ENCODE measurements at regions not wholly inside any gene's neighbourhood (a gene's known extent, or its start where the extent isn't known, plus 50 kb on each side); places are given as distances from the start of the nearest gene placed in this dataset.

DNA sequence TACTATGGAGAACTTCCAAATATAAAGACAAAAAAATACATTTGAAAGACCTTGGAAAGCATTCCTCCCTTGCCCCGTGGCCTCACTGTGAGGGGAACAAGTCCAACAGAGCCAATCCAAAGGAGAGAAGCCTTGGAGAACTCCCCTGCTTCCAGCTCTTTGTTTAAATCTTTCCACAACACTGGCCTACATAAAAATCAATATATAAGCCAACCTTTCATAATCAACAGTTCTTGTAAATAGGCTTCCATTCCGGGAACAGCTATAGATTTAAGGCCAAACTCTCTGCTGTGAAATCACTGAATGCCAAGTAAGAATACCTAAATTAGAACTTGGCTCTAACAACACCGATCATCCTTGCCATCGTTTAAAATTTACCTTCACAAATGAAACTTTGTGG, 242.1 kb downstream of the HACE1 start:
- DNase-seq (ENCODE audit: low read depth in 3 of 3), result no peak

DNA sequence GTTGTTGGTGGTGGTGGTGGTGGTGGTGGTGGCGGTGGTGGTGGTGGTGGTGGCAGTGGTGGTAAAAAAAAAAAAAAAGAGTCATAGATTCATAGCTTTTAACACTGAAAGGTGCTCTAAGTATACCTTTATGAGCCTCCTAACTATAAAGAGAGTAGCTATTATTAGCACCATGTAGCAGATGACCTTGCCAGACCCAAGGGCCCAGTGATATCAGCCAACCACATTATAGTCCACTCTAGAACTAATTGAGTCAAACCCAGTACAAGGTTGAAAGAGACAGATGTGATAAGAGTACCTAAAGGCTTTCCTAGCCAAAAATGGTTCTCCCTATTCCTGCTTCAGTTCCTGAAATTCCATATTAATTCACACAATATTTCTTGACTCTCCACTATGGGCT, 245.3 kb downstream of the HACE1 start:
- DNase-seq (ENCODE audit: low read depth in 3 of 3), result no peak

DNA sequence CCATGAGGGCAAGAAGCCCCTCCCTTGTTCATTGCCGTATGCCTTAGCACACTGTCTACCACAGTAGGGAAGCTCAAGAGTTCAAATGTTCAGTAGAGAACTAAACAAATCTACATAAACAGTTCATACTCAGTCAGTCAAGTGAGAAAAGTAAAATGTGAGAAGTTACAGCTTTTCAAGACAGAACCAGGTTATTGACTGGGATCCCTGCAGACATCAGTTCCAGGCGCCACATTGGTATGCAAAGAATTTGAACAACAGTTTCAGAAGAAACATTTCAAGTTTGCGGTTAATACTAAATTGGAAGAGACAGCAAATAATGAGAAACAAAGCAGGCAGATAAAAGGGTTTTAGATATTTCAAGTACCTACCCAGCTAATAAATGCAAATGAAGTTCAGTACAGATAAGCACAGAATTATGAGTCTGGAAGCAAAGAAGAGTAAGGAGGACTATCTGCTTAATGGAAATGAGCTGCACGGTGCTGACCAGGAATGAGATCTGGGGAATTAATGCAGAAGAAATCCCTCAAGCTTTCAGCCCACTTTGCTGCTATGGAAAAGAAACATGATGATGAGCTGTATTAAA, 246.2 kb downstream of the HACE1 start:
- no peak for DNase-seq (ENCODE audit: low read depth in 3 of 3)

DNA sequence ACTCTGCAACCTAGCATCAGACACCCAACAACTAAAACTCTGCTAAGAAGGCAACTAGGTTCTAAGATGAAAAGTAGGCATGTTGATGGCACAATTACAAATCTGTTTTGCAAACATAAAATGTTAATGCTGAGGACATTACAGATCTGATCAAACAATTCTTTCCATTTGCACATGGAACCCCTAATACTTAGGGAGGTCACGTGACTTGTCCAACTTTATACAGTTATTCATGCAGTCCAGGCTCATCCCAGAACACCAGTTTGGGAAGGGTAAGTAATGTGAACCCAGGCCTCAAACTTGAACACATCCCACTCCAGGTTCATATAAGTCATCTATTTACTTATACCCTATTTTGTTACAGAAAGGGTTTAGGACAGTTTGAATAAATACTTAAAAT, 247.2 kb downstream of the HACE1 start:
- DNase-seq (ENCODE audit: low read depth in 3 of 3), result no peak

DNA sequence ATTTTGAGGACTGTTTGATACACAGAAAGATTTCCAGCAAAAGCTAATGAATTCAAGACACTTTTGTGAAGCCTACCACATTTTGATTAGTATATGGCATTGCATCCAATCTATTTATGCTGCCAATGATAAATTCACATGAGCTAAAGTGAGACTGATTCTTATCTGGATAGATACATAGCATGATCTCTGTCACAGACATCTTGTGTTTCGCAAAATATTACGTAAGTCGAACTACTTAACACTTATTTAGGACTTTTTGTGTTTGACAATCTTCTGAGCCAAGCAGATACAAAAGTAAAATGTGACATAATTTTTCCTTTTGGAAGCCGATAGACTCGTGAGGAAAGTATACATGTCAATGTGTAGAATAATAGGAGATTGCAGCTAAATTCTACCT, 251.6 kb downstream of the HACE1 start:
- DNase-seq (ENCODE audit: low read depth in 3 of 3), result no peak

DNA sequence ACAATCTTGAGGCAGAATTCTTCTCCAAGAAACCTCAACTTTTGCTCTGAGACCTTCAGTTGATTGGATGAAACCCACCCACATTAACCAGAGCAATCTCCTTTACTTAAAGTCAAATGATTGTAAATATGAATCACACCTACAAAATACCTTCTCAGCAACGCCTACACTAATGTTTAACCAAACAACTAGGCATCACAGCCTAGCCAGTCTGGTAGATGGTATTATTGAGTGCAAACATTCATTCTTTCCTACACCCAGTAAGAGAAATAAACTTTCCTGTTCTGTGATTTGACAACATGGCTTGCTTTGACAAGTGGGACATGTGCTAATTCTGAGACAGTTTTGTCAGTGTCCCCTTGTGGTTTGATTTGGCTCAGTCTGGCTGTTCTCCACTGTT, 252.2 kb downstream of the HACE1 start:
- DNase-seq (ENCODE audit: low read depth in 3 of 3), result no peak

DNA sequence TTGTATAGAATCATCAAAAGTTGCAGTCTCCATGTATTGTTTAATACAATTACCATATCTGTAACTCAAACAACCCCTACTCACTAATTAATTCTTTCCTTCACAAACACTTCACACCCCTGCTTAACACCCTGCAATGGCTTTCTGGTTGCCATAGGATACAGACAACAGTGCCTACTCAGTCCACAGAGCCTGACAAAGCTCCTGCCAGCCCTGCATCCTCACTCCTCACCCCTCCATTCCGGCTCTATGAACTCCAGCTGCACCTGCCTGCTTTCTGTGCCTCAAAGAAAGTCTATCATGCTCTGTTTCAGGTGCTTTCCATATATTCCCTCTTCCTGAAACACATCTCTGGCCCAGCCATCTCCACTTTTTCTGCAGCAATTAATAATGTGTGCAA, 253.4 kb downstream of the HACE1 start:
- no peak for DNase-seq (ENCODE audit: low read depth in 3 of 3)

DNA sequence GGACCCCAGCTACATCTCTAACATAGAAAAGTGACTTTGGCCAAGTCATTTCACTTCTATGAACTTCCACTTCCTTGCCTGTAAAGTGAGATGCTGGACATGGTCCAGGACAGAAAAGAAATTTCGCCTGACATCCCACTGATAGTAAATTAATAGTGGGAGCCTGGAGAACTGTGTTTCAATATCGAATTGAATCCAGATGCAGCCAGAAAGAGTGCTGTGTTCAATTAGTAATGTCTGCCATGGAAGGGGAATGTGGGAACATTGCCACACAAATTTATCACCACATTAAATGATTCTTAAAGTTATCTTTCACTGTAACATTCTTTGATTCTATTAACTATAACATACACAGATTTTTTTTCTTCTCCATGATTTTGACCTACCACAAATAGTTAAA, 255.0 kb downstream of the HACE1 start:
- no peak for DNase-seq (ENCODE audit: low read depth in 3 of 3)

DNA sequence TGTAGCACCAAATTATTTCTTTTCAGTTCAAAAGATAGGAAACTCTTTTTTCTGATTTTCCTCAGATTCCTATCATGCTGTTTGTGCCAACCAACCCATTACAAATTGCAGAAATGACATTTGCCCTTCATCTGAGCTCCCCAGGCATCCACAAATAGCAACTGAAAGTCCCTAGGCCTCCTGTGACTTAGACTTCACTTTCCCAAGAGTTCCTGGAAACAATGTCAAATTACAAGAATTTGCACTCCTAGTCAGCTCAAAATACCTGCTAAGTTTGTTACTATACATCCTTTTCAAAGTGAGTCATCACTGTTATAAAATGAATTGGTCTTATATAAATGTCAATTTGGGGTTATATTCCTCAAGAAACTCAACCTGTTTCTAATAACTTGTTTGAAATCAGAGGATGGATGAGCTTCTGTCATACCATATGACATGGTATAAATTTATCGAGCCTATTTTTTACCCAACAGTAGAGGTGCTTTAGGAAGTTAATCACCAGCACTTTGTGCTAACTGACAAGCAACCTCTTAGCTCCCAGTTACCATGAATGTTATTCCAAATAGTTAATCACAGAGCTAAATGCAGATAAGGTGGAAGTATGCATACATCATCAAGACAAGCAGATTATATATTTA, 256.5 kb downstream of the HACE1 start:
- no peak for DNase-seq (ENCODE audit: low read depth in 3 of 3)

DNA sequence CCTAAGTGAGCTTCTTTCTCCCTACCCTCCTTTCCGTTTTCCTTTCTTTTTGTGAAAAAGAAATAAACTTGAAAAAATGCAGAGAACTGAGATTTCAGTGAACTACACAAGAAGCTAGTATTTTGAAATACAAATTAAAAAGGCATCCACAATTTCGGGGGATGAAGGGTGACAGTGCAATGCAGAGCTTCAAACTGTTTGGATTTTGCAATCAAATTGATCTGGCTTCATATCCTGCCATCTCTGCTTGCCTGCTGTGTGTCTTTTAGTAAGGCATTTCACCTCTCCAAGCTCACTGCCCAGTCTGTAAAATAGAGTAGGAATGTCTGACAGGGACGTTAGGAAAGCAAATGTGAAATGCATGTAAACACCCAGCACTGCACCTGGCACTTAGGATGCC, 258.0 kb downstream of the HACE1 start:
- no peak for DNase-seq (ENCODE audit: low read depth in 3 of 3)

DNA sequence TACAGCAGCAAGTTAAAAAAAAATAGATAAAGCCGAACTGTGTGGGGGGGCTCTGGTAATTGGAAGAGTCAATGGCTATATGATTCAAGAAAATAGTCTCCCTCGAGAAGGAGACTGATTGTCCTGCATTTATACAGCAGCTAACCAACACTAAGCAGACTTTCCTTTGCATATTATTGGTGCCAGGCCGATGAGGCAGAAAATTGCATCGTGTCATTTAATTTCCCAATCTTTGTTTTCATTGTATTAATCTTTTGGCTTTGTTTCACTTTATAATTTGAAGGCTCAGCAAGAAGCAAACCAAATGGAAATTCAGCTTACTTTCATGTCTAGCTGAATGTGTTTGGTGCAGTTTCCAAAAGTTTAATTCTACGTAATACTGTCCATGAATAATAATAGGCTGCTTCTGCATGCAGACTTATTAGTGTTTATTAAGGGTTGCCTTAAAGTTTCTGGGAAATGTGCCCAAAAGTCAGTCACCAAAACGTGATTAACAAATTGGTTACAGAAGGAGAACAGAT, 258.5 kb downstream of the HACE1 start:
- DNase-seq (ENCODE audit: low read depth in 3 of 3), result no peak

DNA sequence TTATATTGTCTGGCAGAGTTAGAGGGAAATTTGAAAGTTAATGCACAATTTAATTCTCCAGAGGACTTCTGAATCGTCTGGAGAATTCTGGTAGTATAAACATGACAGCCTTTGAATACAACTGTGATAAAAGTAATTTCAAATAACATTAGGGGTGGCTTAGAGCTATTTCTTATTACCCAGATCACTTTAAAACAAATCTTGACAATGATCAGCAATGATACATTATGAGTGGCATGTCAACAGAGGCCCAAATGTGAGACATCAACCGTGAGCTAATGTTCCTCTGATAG, 259.1 kb downstream of the HACE1 start:
- no peak for DNase-seq (ENCODE audit: low read depth in 3 of 3)

DNA sequence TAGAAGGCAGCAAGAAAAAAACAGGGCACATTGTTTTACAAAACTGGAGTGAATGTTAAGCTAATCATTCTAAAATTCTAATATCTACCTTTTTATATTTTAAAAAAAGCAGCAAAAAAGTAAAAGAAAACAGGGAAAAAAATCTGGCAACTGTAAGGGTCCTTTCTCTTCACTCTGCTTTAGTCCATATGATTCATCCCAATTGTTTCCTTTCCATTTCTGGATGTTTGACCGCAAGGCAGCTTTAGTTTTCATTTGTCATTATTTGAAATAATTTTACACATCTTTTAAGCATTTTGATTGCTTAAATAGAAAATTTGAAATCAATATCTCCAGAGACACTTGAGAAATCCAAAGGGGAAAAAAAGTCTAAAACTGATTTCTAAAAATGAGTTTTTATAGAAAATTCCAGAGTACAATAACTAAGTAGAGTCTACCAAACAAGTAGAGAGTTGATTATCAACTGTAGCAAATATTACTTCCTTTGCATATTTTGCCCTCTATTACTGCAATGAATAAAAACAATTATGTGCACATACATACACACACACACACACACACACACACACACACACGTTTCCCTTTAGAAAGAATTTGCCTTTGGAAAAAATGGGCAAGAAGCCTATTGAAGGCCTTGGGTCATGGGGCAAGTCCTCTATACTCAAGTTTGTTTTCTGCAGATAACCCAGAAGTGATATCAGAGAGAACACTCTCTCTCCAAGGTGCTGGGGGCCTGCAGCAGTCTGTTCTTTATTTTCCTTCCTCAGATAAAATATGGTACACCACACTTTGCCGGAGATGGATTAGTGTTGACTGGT, 259.7 kb downstream of the HACE1 start:
- no peak for DNase-seq (ENCODE audit: low read depth in 3 of 3)

DNA sequence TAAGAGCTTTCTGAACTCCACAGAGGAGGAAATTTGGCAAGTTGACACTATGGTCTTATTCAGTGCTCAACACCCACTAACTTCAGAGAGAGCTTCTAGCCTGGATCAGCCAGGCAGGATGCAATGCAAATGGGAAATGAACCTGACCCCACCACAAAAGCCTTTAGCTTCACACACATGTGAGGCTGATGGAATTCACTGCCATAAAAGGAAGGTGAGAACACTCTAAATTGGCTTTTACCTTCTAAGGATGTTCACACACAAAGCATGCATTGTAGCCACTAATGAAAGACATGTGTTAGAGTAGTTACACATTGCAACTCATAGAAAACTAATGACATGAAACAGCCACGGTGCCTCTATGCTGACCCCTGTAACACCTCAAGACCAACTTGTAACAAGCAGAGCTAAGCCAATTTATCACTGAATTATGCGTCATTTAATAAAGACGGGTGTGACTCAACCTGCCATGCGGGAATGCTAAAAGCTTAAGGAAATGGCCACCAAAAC, 262.1 kb downstream of the HACE1 start:
- no peak for DNase-seq (ENCODE audit: low read depth in 3 of 3)

DNA sequence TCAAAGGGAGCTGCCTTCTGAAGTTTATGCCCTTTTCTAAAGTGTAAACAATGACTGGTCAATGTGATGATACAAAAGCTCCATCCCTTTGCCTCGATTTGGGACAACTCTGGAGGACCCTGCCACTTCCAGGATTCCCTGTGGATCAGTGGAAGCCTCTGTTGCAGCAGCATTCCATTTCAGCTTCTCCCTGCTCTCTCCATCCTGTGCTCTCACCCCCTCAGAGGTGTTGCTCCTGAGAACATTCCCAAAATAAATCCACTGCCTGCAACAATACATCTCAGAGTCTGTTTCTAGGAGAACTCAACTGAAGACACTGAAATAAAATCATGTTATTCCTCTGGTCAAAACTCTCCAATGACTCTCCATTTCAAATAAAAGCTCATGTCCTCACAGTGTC, 263.6 kb downstream of the HACE1 start:
- no peak for DNase-seq (ENCODE audit: low read depth in 3 of 3)

DNA sequence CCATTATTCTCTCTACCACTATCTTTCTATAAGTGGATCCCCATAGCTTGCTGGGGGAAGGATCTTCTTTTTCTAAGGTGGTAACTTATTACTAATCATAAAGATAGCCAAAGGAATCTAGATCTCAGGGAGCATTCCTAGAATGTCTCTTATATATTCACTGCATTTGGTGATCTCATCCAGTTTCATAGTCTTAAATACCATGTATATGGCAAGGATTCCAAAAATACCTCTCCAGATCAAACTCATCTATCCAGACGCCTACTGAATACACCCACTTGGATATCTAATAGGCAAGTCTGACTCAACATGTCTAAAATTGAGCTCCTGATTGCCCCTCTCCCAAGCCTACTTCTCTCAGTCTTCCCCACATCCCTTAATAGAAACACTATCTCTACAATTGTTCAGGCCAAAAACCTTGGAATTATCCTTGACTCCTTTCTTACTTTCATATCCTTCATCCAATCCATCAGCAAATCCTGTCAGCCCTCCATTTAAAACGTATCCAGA, 264.4 kb downstream of the HACE1 start:
- no peak for DNase-seq (ENCODE audit: low read depth in 3 of 3)

DNA sequence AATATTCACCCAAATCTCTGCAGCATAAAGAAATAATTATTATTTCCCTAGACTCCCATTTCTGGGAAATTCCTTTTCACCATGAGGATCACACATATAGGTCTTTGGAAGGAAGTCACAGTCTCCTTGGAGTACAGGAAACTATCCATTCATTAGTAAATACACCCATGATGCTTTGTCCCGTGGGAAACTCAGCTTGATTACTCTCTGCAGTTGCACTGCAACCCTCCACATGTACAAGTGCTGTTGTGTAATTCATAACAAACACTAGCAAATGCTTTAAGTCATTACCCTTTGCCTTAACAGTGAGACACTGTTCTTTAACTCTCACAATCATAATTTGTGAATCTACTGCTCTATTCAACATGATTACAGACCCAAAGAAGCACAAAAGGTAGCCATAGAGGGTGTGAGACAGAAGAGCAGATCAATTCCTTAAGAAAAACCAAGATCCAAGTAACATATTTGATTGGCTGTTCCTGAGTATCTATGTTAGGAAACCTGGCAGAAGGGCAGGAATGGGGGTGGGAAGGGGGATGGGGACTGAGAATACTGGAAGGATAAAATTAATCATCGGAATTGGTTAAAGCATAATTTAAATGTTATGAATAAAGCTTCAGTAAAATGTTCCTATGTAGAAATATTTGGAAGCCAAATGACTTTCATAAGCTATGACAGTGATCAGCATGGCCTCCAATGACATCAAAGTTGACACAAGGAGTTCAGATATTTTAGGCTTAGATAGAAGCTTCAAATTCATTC, 268.0 kb downstream of the HACE1 start:
- DNase-seq (ENCODE audit: low read depth in 3 of 3), result no peak

DNA sequence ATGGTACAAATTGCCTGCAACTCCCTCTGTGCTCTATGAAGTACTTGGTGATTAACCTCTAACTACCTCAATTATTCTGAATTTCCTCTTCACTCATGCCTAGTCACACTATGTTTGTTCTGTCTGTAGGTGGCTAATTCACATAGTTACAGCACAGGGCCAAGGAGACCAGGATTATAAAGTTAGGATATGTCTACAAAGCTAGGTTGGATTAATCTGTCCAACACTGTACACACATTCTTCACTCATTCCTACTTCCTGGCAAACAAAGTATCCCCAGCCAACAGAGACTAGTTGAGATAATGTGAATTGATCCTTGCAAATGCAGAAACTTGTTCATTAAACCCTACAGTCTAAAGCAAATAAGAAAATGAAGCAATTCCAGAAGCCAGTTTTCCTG, 269.8 kb downstream of the HACE1 start:
- DNase-seq (ENCODE audit: low read depth in 3 of 3), result no peak

DNA sequence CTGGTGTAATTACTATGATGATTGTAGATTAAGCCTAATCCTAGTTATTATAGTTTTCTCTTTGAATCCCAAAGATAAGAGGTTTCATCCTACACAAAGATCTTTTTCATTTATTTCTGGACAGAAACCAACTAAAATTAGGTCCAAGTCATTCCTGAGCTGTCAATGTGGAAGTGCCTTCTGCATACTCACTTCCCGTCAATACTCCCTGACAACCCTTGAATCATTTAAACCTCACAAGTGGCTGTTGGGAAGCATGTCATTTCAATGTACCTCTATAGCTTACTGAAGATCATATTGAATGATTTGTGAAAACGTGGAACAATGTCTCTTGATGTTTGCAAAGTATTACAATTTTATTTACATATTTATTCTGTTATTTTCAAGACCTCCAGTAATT, 274.1 kb downstream of the HACE1 start:
- DNase-seq (ENCODE audit: low read depth in 3 of 3), result no peak

DNA sequence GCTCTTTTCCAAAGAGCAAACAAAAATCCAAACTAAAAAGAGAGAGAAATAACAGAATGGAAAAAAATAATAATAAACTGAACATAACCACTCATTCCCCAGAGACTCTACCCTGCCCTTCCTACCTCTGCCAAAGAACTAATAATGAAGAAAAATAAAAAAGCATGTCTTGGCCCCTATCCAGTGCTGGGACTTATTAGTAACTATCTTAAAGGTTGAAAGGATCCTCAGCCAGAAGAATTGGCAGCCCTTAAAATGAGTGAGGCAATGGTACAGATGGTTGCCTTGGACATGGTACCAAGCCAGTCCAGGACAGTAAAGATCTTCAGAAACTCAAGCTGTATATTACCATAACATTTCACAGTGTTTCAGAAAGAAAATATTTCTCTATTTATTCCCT, 279.3 kb downstream of the HACE1 start:
- no peak for DNase-seq (ENCODE audit: low read depth in 3 of 3)

DNA sequence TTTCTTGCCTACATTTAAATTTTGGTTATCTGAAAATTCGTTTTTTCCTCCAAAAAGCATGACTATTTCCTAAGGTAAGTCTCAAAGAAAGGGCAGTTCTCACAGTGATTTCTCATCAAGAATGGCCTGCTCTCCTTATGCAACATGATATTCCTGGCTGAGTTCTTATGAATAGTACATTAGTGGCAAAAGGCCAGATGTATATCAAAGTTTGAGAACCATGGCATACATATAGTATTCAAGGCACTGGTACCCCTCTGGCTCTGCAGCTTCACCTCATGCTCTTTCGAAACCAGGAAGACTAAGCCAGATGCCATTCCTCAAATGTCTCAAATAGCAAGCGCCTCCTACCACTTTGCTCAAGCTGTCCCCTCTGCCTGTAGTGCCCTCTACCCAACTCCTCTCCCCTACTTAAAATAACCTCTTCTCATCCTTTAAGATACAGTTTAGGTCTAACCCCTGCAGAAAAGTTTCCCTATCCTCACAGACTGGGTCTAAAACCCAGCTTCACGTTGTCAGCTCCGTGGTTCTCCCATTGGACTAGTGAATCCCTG, 280.3 kb downstream of the HACE1 start:
- no peak for DNase-seq (ENCODE audit: low read depth in 3 of 3)

DNA sequence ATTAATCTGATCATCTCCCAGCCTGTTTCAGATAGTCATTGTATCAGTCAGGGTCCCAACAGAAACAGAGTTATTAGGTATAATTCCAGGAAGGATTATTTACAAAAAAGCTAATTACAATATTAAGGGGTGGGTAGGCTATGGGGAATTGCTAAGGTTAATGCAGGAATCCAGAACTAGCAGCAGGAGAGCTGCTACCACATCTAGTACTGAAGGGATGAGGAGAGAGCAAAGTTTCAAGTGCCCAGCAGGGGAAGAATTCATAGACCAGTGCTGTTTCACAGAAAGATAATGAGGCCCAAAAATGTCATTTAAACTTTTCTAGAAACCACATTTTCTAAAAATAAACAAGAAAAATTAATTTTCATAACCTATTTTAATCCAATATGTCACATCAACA, 284.2 kb downstream of the HACE1 start:
- no peak for DNase-seq (ENCODE audit: low read depth in 3 of 3)

Data from stimulated activated CD4-positive, alpha-beta T cell treated with anti-CD3 and anti-CD28 coated beads, TNF-alpha, amount 100 ng/mL, for 24 hours (primary cell).